ENCODE measurements at regions not wholly inside any gene's neighbourhood (a gene's known extent, or its start where the extent isn't known, plus 50 kb on each side); places are given as distances from the start of the nearest gene placed in this dataset.

DNA sequence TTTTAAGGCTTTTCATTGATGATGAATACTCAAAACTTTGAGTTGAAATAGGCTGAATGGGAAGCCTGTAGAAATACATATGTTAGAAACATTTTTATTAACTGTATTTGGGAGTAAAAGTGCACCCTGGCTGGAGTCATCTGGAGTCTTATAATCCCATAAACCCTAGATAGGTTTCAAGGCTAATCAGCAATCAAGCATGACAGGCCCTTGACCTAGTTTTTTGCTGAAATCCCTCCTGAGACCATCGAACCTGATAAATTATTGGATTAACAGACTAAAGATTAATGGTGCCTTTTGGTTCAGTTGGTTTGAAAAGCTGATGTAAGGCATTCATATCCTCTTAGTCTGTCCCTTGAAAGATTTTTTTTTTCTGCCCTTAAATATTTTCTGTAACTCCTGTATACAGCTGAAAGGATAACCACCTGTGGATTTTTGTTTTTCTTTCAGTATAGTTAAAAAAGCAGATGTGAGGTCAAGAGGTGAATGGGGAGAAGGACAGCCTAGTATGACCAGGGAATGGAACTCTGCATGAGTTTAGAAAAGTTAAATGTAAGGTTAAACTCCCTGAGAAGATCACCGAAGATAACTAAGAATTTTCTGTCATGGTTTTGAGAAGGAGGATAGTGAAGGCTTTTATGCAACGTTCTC lies 69.4 kb upstream of the STXBP5L start:
- DNase-seq (ENCODE audit: low read depth in 2 of 2), result no peak

- no peak for DNase-seq (ENCODE audit: low read depth in 2 of 2)
Measured at GRCh38 chr3:120839120-120839519, 68.9 kb upstream of the STXBP5L start.

- DNase-seq (ENCODE audit: low read depth in 2 of 2), result no peak
Measured at GRCh38 chr3:120841264-120841663, 66.7 kb upstream of the STXBP5L start.

DNA sequence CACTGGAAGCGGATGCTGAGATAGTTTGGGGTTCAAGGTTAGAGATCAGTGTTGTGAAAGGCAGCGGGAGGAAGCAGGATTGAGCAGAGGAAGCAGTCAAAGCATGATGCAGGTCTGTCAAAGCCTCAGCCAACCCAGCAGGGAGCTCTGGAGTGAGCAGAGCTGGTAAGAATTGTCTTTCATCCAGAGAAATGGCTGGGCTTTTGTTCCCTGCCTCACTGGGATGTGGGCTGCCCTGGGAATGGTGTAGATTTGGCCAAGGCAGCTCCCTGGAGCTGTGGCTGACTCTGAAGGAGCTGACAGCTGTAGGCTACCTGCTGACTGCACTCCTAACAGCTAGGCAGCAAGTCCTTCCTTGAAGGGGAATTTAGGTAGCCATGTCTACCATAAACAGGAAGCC lies 61.9 kb upstream of the STXBP5L start:
- DNase-seq (ENCODE audit: low read depth in 2 of 2), result no peak

DNA sequence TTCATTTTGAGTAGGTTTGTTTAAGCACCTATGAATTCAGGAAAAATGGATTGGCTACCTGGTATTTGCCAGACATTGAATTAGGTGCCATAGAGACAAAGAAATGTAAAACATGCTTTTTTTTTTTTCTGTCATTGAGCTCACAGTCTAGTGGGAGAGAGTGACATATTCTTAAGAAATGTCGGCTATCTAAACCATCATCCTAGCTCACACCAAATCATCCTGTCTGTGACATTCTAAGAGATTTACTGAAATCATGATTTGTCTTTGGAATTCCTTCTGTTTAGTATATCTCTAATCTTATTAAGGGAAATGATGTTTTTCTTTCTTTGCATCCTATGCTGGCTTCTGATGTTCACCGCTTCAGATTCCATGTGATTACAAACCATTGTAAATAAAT lies 59.5 kb upstream of the STXBP5L start:
- no peak for DNase-seq (ENCODE audit: low read depth in 2 of 2)

GRCh38 chr3:120850381-120851295 lies 57.4 kb upstream of the STXBP5L start:
- DNase-seq (ENCODE audit: low read depth in 2 of 2), result no peak

- no peak for DNase-seq (ENCODE audit: low read depth in 2 of 2)
Measured at GRCh38 chr3:120852412-120852811, 55.6 kb upstream of the STXBP5L start.

DNA sequence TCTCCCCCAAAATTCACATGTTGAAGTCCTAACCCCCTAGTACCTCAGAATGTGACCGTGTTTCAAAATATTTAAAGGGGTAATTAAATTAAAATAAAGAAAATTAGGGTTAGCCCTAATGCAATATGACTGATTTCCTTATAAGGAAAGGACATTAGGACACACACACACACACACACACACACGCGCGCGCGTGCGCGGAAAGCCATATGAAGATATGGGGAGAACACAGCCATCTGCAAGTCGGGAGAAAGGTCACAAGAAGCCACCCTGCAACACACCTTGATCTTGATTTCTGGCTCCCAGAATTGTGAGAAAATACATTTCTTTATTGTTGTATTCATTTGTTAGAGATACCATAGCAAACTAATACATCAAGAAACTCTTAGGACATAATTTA lies 54.6 kb upstream of the STXBP5L start:
- no peak for DNase-seq (ENCODE audit: low read depth in 2 of 2)

DNA sequence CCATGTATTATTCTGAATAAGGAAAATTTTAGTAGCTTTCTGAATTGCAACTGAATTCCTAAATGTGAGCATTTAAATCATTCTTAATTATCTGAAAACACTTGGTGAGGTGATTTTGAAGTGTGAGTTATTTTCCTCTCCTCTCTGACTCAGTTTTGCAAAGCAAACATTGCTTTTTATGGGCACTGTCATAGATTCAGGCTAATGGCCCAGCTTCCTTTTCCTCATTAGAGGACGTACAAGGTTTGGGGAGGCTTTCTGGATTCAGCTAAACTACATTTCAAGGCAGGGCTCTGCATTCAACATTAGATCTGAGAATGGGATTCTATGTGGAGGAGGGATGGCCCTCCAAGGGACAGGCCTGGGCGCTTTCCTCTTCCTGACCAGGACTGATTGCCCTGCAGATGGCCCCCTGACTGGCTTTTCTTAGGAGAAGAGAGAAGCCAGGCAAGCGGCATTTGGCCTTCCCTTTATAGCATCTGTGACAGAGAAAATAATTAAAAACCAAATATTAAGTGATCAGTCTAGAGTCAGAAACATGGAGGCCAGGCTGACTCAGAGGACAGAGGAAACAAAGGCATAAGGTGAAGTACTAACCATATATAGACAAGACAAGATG lies 53.0 kb upstream of the STXBP5L start:
- DNase-seq (ENCODE audit: low read depth in 2 of 2), result no peak

DNA sequence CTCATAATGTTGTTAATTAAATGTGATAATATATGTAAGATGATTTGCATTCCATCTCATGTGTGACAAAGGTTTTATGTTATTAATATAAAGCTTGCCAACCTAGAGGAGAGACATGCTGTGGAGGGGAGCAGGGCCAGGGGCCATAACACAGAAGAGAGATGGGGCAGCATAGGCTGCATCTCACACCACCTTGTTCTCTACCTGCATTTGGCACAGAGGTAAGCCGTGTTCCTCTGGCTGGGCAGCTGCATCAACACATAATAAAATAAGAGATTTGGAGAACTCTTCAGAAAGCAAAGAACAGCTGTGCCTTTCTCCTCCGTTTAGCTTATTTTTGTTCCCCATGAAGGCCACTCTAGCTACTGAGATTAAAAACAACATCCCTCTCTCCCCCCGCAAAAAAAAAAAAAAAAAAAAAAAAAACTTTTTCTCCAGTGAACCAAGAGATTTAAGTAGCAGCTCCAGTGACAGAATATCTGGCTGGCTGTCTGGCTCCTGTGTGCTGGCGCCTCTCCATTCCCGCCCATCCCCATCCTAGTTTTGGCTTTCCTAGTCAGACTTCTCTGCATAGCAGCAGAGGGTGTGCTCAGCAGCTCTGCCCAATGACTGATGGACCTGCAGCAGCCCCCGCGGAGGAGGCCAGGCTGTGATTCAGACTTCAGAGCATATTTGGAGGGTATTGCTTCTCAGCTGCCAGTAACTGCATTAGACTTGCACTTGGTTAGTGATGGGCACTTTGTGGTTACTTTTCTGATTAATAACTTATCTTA lies 52.2 kb upstream of the STXBP5L start:
- DNase-seq (ENCODE audit: low read depth in 2 of 2), result peak; percentile 50 to 57
